GM12875 (cell line): ENCODE measurements at regions not wholly inside any gene's neighbourhood (a gene's known extent, or its start where the extent isn't known, plus 50 kb on each side); places are given as distances from the start of the nearest gene placed in this dataset.

Experiments used
- H3K4me3 ChIP-seq: one replicate; pipeline ENCODE4 v1.5.1; 2011; ENCODE audit warnings: low read depth, low read length, control low read depth
- CTCF ChIP-seq: IDR thresholded peaks from 2 replicates; pipeline ENCODE4 v1.5.1; 2011; ENCODE audit warnings: low read depth, mild to moderate bottlenecking, control low read depth, inconsistent platforms, low read length, moderate library complexity, borderline replicate concordance; ENCODE audit not compliant: insufficient read depth

GRCh38 chr20:61109221-61109805, 142.7 kb upstream of the CDH4 start:
- TF ChIP-seq CTCF = no peak
- H3K4me3 ChIP-seq = no peak overlapping the region

GRCh38 chr20:61112515-61112914, 139.5 kb upstream of the CDH4 start:
- no peak overlapping the region for H3K4me3 ChIP-seq
- no peak for TF ChIP-seq CTCF

GRCh38 chr20:61113731-61114130, 138.3 kb upstream of the CDH4 start:
- H3K4me3 ChIP-seq = no peak overlapping the region
- no peak for TF ChIP-seq CTCF

GRCh38 chr20:61114493-61115175, 137.4 kb upstream of the CDH4 start:
- no peak overlapping the region for H3K4me3 ChIP-seq
- no peak for TF ChIP-seq CTCF

- no peak for TF ChIP-seq CTCF
- no peak overlapping the region for H3K4me3 ChIP-seq
Measured at GRCh38 chr20:61115364-61116065, 136.5 kb upstream of the CDH4 start.

- H3K4me3 ChIP-seq = no peak overlapping the region
- no peak for TF ChIP-seq CTCF
Measured at GRCh38 chr20:61117725-61118124, 134.3 kb upstream of the CDH4 start.
